PC-3 (cell line): ENCODE measurements at regions not wholly inside any gene's neighbourhood (a gene's known extent, or its start where the extent isn't known, plus 50 kb on each side); places are given as distances from the start of the nearest gene placed in this dataset.

Experiments used
- EZH2phosphoT487 ChIP-seq: fragments of 300-600 bp; sonication (generic); IDR thresholded peaks from 2 replicates; pipeline ENCODE4 v1.6.1; 2018; ENCODE audit warnings: mild to moderate bottlenecking, antibody characterized with exemption, low read length, borderline replicate concordance
- TF ChIP-seq, protein P1 (sequence below): fragments of 300-600 bp; sonication (generic); conservative IDR thresholded peaks from 2 replicates; pipeline ENCODE4 v1.5.1; 2017; ENCODE audit warnings: antibody characterized with exemption, low read depth, mild to moderate bottlenecking, low read length

DNA sequence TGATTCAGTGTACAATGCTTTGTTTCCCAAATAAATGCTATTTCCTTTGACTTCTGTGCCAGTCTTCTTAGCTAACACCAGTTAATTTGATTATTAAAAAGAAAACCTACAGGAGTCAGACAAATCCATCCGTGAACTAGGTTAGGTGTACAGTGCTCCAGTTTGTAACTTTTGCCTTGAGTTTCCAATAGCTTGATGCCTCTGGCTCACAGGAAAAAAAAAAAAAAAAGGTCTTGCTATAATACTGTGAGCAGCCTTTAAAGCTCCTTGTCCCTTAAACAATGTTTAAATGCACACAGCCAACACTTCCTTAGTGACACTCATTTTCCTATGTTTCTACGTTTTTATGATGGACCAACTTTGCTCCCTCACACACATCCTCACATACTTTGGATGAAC lies 71.8 kb upstream of the TMX1 start:
- TF ChIP-seq, protein P1, sequence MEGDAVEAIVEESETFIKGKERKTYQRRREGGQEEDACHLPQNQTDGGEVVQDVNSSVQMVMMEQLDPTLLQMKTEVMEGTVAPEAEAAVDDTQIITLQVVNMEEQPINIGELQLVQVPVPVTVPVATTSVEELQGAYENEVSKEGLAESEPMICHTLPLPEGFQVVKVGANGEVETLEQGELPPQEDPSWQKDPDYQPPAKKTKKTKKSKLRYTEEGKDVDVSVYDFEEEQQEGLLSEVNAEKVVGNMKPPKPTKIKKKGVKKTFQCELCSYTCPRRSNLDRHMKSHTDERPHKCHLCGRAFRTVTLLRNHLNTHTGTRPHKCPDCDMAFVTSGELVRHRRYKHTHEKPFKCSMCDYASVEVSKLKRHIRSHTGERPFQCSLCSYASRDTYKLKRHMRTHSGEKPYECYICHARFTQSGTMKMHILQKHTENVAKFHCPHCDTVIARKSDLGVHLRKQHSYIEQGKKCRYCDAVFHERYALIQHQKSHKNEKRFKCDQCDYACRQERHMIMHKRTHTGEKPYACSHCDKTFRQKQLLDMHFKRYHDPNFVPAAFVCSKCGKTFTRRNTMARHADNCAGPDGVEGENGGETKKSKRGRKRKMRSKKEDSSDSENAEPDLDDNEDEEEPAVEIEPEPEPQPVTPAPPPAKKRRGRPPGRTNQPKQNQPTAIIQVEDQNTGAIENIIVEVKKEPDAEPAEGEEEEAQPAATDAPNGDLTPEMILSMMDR = no peak
- no peak for TF ChIP-seq EZH2phosphoT487
